GM23338 (cell line): ENCODE measurements at regions not wholly inside any gene's neighbourhood (a gene's known extent, or its start where the extent isn't known, plus 50 kb on each side); places are given as distances from the start of the nearest gene placed in this dataset.

Experiments
- ATAC-seq: fragments of 200-7000 bp; cut with Tn5 transposase; 3 replicates; pipeline ENCODE4 v1.9.1; 2020
- DNase-seq: peaks from one replicate; pipeline ENCODE4 v3.0.0-alpha.2; 2015; ENCODE audit warnings: low spot score
- H2AFZ ChIP-seq: fragments of 200-600 bp; sonication (generic); 2 replicates; pipeline ENCODE4 v1.8.0; 2016; ENCODE audit warnings: antibody characterized with exemption, mild to moderate bottlenecking, moderate library complexity
- H3F3A ChIP-seq: fragments of 200-600 bp; sonication (generic); replicated peaks from 2 replicates; pipeline ENCODE4 v1.8.0; 2017; ENCODE audit warnings: antibody characterized with exemption, mixed run types, low read depth
- H3K27ac ChIP-seq: fragments of 200-600 bp; sonication (generic); 2 replicates; pipeline ENCODE4 v1.6.1; 2016; ENCODE audit warnings: low read depth
- H3K27me3 ChIP-seq: fragments of 200-600 bp; sonication (generic); 2 replicates; pipeline ENCODE4 v1.8.0; 2016; ENCODE audit warnings: mild to moderate bottlenecking, mixed run types, moderate library complexity; ENCODE audit not compliant: insufficient read depth
- H3K36me3 ChIP-seq: fragments of 200-600 bp; sonication (generic); 2 replicates; pipeline ENCODE4 v1.8.0; 2016; ENCODE audit warnings: mild to moderate bottlenecking; ENCODE audit not compliant: insufficient read depth
- H3K4me1 ChIP-seq: fragments of 200-600 bp; sonication (generic); 2 replicates; pipeline ENCODE4 v1.8.0; 2016; ENCODE audit warnings: mild to moderate bottlenecking, moderate library complexity; ENCODE audit not compliant: insufficient read depth
- H3K4me2 ChIP-seq: fragments of 200-600 bp; sonication (generic); 2 replicates; pipeline ENCODE4 v1.7.1; 2017; ENCODE audit warnings: mixed run types
- H3K4me3 ChIP-seq: fragments of 200-600 bp; sonication (generic); 2 replicates; pipeline ENCODE4 v1.6.1; 2016; ENCODE audit warnings: mixed run types
- H3K79me2 ChIP-seq: fragments of 200-600 bp; sonication (generic); replicated peaks from 2 replicates; pipeline ENCODE4 v1.8.0; 2017; ENCODE audit warnings: mild to moderate bottlenecking; ENCODE audit not compliant: insufficient read depth
- H3K9me2 ChIP-seq: fragments of 200-600 bp; sonication (generic); 2 replicates; pipeline ENCODE4 v1.8.0; 2017; ENCODE audit not compliant: insufficient read depth
- H4K20me1 ChIP-seq: fragments of 200-600 bp; sonication (generic); replicated peaks from 2 replicates; pipeline ENCODE4 v1.8.0; 2017; ENCODE audit warnings: mild to moderate bottlenecking; ENCODE audit not compliant: insufficient read depth
- H3K27ac Mint-ChIP-seq: 2 replicates; pipeline ENCODE4 v1.8.0; 2020; ENCODE audit warnings: inconsistent platforms, mild to moderate bottlenecking, moderate library complexity, mixed read lengths
- H3K27me3 Mint-ChIP-seq: 3 replicates; pipeline ENCODE4 v1.8.0; 2022; ENCODE audit warnings: low read depth, mild to moderate bottlenecking, moderate library complexity, mixed read lengths, inconsistent platforms; ENCODE audit not compliant: insufficient read depth, poor library complexity
- H3K36me3 Mint-ChIP-seq: 3 replicates; pipeline ENCODE4 v1.8.0; 2021; ENCODE audit warnings: low read depth, mild to moderate bottlenecking, inconsistent platforms, moderate library complexity, mixed read lengths
- H3K4me1 Mint-ChIP-seq: 3 replicates; pipeline ENCODE4 v1.8.0; 2020; ENCODE audit warnings: mild to moderate bottlenecking, inconsistent platforms, mixed read lengths
- H3K4me3 Mint-ChIP-seq: 3 replicates; pipeline ENCODE4 v1.8.0; 2021; ENCODE audit warnings: moderate library complexity, mild to moderate bottlenecking, inconsistent platforms, mixed read lengths
- H3K9me3 Mint-ChIP-seq: 3 replicates; pipeline ENCODE4 v1.8.0; 2020; ENCODE audit warnings: moderate library complexity, mild to moderate bottlenecking, inconsistent platforms, mixed read lengths
- CREB1 ChIP-seq: fragments of 250-450 bp; sonication (Bioruptor Pico); IDR thresholded peaks from 2 replicates; pipeline ENCODE4 v1.5.0; 2020; ENCODE audit warnings: low read depth, mild to moderate bottlenecking, moderate library complexity
- EZH2 ChIP-seq: fragments of 200-600 bp; sonication (generic); IDR thresholded peaks from one replicate; pipeline ENCODE4 v1.8.0; 2017; ENCODE audit warnings: antibody characterized with exemption, mild to moderate bottlenecking, low read depth; ENCODE audit not compliant: unreplicated experiment
- EZH2phosphoT487 ChIP-seq: fragments of 200-600 bp; sonication (generic); IDR thresholded peaks from one replicate; pipeline ENCODE4 v1.8.1; 2018; ENCODE audit warnings: antibody characterized with exemption; ENCODE audit not compliant: unreplicated experiment
- NANOG ChIP-seq: IDR thresholded peaks from 2 replicates; pipeline ENCODE4 v1.6.1; 2016; ENCODE audit warnings: antibody characterized with exemption, borderline replicate concordance
- POLR2AphosphoS5 ChIP-seq: IDR thresholded peaks from 2 replicates; pipeline ENCODE4 v1.6.1; 2016; ENCODE audit warnings: antibody characterized with exemption, low read depth
- STAT1 ChIP-seq: IDR thresholded peaks from one replicate; pipeline ENCODE4 v1.6.1; 2016; ENCODE audit warnings: antibody characterized with exemption; ENCODE audit not compliant: unreplicated experiment
- ZNF114 ChIP-seq: fragments of 250-450 bp; sonication (Bioruptor Pico); IDR thresholded peaks from 2 replicates; pipeline ENCODE4 v1.5.0; 2020; ENCODE audit warnings: mild to moderate bottlenecking, moderate library complexity
- TF ChIP-seq, protein P1 (sequence below): fragments of 250-450 bp; sonication (Bioruptor Pico); IDR thresholded peaks from 2 replicates; pipeline ENCODE4 v1.5.0; 2020; ENCODE audit warnings: mild to moderate bottlenecking, moderate library complexity
- TF ChIP-seq, protein P2 (sequence below): IDR thresholded peaks from 2 replicates; pipeline ENCODE4 v1.6.1; 2016; ENCODE audit warnings: antibody characterized with exemption

DNA sequence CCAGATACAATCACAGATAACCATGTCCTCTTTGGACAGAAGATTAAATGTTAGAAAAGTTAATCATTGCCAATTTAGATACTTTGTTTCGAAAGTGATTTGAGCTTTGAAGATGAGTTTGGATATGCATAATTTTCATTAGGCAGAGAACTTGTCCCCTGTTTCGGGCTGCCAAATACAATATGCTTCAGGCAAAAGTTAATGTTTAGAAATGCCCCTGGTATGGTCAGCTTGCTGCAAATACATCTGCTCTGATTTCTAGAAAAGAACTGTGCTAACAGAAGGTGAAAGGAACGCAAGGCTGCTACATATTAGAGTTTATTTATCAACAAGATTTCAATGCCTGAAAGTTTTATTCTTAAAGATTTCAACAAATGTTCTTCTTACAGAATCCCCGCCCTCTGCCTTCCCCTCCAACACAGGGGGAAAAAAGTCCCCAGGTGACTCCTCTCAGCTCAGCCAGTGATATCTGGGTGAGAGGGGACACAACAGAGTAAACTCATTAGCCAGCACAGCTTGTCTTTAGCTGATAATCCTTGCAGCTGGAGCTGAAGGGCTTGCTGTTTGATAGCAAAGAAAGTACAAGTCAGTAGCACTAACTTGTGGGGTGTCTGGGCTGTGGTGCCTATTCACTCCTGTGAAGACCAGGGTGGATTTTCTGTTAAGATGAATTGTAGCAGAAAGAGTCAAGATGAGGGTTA lies 435.7 kb downstream of the DMAC1 start:
- Histone ChIP-seq H3K36me3 (no peaks in the 10 kb centered on the region), H3K4me1 (no peaks in the 10 kb centered on the region), H3K79me2 (no peaks in the 10 kb centered on the region), H3K4me2 (no peak overlapping the region), H3F3A (no peaks in the 10 kb centered on the region), H3K27ac (no peak overlapping the region), H3K9me2 (no peaks in the 10 kb centered on the region), H2AFZ (no peak overlapping the region), H3K4me3 (no peak overlapping the region), H3K27me3 (no peaks in the 10 kb centered on the region), H4K20me1 (no peaks in the 10 kb centered on the region)
- peaks cover 5% of the 10 kb centered on the region for H3K27me3 Mint-ChIP-seq
- ATAC-seq (peak; percentile 63), DNase-seq (peak; percentile 5)
- H3K36me3 Mint-ChIP-seq: no peaks in the 10 kb centered on the region
- H3K4me1 Mint-ChIP-seq: peaks cover 5% of the 10 kb centered on the region; the same call in 2 of the 3 replicates
- no peak for TF ChIP-seq STAT1
- no peak for TF ChIP-seq EZH2phosphoT487
- TF ChIP-seq, protein P1, sequence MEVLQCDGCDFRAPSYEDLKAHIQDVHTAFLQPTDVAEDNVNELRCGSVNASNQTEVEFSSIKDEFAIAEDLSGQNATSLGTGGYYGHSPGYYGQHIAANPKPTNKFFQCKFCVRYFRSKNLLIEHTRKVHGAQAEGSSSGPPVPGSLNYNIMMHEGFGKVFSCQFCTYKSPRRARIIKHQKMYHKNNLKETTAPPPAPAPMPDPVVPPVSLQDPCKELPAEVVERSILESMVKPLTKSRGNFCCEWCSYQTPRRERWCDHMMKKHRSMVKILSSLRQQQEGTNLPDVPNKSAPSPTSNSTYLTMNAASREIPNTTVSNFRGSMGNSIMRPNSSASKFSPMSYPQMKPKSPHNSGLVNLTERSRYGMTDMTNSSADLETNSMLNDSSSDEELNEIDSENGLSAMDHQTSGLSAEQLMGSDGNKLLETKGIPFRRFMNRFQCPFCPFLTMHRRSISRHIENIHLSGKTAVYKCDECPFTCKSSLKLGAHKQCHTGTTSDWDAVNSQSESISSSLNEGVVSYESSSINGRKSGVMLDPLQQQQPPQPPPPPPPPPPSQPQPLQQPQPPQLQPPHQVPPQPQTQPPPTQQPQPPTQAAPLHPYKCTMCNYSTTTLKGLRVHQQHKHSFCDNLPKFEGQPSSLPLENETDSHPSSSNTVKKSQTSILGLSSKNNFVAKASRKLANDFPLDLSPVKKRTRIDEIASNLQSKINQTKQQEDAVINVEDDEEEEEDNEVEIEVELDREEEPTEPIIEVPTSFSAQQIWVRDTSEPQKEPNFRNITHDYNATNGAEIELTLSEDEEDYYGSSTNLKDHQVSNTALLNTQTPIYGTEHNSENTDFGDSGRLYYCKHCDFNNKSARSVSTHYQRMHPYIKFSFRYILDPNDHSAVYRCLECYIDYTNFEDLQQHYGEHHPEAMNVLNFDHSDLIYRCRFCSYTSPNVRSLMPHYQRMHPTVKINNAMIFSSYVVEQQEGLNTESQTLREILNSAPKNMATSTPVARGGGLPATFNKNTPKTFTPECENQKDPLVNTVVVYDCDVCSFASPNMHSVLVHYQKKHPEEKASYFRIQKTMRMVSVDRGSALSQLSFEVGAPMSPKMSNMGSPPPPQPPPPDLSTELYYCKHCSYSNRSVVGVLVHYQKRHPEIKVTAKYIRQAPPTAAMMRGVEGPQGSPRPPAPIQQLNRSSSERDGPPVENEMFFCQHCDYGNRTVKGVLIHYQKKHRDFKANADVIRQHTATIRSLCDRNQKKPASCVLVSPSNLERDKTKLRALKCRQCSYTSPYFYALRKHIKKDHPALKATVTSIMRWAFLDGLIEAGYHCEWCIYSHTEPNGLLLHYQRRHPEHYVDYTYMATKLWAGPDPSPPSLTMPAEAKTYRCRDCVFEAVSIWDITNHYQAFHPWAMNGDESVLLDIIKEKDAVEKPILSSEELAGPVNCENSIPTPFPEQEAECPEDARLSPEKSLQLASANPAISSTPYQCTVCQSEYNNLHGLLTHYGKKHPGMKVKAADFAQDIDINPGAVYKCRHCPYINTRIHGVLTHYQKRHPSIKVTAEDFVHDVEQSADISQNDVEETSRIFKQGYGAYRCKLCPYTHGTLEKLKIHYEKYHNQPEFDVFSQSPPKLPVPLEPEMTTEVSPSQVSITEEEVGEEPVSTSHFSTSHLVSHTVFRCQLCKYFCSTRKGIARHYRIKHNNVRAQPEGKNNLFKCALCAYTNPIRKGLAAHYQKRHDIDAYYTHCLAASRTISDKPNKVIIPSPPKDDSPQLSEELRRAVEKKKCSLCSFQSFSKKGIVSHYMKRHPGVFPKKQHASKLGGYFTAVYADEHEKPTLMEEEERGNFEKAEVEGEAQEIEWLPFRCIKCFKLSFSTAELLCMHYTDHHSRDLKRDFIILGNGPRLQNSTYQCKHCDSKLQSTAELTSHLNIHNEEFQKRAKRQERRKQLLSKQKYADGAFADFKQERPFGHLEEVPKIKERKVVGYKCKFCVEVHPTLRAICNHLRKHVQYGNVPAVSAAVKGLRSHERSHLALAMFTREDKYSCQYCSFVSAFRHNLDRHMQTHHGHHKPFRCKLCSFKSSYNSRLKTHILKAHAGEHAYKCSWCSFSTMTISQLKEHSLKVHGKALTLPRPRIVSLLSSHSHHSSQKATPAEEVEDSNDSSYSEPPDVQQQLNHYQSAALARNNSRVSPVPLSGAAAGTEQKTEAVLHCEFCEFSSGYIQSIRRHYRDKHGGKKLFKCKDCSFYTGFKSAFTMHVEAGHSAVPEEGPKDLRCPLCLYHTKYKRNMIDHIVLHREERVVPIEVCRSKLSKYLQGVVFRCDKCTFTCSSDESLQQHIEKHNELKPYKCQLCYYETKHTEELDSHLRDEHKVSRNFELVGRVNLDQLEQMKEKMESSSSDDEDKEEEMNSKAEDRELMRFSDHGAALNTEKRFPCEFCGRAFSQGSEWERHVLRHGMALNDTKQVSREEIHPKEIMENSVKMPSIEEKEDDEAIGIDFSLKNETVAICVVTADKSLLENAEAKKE: no peak
- TF ChIP-seq NANOG: no peak
- TF ChIP-seq POLR2AphosphoS5: no peak
- no peak for TF ChIP-seq ZNF114 (CRISPR knock-in tag)
- no peak for TF ChIP-seq EZH2
- no peak for TF ChIP-seq CREB1 (CRISPR knock-in tag)
- TF ChIP-seq, protein P2, sequence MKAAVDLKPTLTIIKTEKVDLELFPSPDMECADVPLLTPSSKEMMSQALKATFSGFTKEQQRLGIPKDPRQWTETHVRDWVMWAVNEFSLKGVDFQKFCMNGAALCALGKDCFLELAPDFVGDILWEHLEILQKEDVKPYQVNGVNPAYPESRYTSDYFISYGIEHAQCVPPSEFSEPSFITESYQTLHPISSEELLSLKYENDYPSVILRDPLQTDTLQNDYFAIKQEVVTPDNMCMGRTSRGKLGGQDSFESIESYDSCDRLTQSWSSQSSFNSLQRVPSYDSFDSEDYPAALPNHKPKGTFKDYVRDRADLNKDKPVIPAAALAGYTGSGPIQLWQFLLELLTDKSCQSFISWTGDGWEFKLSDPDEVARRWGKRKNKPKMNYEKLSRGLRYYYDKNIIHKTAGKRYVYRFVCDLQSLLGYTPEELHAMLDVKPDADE: no peak
- H3K9me3 Mint-ChIP-seq: no peaks in the 10 kb centered on the region
- H3K4me3 Mint-ChIP-seq: no peak overlapping the region
- peak overlapping the region; percentile 55; the same call in 1 of the 2 replicates for H3K27ac Mint-ChIP-seq
